K562 (cell line): ENCODE measurements at regions not wholly inside any gene's neighbourhood (a gene's known extent, or its start where the extent isn't known, plus 50 kb on each side); places are given as distances from the start of the nearest gene placed in this dataset.

Source experiments
- ESRRB ChIP-seq: fragments of 250-450 bp; sonication (Bioruptor Pico); IDR thresholded peaks from 2 replicates; pipeline ENCODE4 v1.5.0; 2020; ENCODE audit warnings: mild to moderate bottlenecking, moderate library complexity, borderline replicate concordance
- HDAC3 ChIP-seq: fragments of 450-650 bp; IDR thresholded peaks from 2 replicates; pipeline ENCODE4 v1.6.1; 2018; ENCODE audit warnings: borderline replicate concordance, mild to moderate bottlenecking, moderate library complexity; ENCODE audit not compliant: partially characterized antibody
- L3MBTL2 ChIP-seq: fragments of 450-650 bp; IDR thresholded peaks from 2 replicates; pipeline ENCODE4 v1.6.1; 2016; ENCODE audit warnings: mild to moderate bottlenecking, moderate library complexity
- MAFG ChIP-seq: fragments of 450-650 bp; conservative IDR thresholded peaks from 2 replicates; pipeline ENCODE4 v1.6.1; 2016; ENCODE audit warnings: missing genetic modification characterization, missing compliant biosample characterization
- RAD21 ChIP-seq, 2 experiments: fragments of 250-450 bp in 1 of 2; fragments of 450-650 bp in 1 of 2; sonication (Bioruptor Pico) in 1 of 2; formaldehyde crosslinking in 1 of 2; IDR thresholded peaks in 1 of 2; conservative IDR thresholded peaks in 1 of 2; 2 replicates each; pipeline versions ENCODE4 v1.4.0 to v1.8.0; 2020 to 2022; ENCODE audit warnings: mild to moderate bottlenecking in 2 of 2, moderate library complexity in 1 of 2
- ZNF696 ChIP-seq: fragments of 250-450 bp; sonication (Bioruptor Pico); conservative IDR thresholded peaks from 2 replicates; pipeline ENCODE4 v1.4.0; 2020; ENCODE audit warnings: mild to moderate bottlenecking, moderate library complexity
- TF ChIP-seq, protein P1 (sequence below), 2 experiments: fragments of 450-650 bp; formaldehyde crosslinking in 1 of 2; IDR thresholded peaks; 2 replicates each; pipeline versions ENCODE4 v1.4.0 to v1.6.1; 2014 to 2020; ENCODE audit warnings: mild to moderate bottlenecking in 2 of 2, borderline replicate concordance in 1 of 2, low read depth in 1 of 2
- TF ChIP-seq, protein P2 (sequence below), 3 experiments: IDR thresholded peaks in 2 of 3; conservative IDR thresholded peaks in 1 of 3; 2 replicates each; pipeline ENCODE4 v1.5.1; 2011 to 2012; ENCODE audit warnings: low read length in 3 of 3, mild to moderate bottlenecking in 3 of 3, control low read depth in 2 of 3, improper control_type of control experiment in 1 of 3, inconsistent platforms in 1 of 3, low read depth in 1 of 3, mixed read lengths in 1 of 3, moderate library complexity in 1 of 3; ENCODE audit not compliant: insufficient read depth in 2 of 3

DNA sequence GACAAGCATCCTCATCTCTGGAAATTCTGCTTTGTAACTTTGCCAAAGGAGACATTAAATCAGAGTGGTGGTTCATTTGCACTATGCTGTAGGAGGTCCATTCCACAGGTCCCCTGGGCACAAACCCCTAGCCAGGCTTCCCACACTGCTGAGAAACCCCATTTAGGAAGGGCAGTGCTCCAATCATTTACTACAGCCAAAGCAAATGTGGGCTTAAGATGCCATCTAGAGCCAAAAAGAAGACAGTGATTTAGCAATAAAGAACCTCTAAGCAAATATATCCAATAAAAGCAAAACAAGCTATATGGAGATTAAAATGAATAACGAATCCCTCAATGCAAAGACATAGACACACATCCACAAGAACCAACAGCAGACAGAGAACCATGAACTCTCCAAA, 129.0 kb upstream of the ALDH1B1 start (continued):
- TF ChIP-seq, protein P1, sequence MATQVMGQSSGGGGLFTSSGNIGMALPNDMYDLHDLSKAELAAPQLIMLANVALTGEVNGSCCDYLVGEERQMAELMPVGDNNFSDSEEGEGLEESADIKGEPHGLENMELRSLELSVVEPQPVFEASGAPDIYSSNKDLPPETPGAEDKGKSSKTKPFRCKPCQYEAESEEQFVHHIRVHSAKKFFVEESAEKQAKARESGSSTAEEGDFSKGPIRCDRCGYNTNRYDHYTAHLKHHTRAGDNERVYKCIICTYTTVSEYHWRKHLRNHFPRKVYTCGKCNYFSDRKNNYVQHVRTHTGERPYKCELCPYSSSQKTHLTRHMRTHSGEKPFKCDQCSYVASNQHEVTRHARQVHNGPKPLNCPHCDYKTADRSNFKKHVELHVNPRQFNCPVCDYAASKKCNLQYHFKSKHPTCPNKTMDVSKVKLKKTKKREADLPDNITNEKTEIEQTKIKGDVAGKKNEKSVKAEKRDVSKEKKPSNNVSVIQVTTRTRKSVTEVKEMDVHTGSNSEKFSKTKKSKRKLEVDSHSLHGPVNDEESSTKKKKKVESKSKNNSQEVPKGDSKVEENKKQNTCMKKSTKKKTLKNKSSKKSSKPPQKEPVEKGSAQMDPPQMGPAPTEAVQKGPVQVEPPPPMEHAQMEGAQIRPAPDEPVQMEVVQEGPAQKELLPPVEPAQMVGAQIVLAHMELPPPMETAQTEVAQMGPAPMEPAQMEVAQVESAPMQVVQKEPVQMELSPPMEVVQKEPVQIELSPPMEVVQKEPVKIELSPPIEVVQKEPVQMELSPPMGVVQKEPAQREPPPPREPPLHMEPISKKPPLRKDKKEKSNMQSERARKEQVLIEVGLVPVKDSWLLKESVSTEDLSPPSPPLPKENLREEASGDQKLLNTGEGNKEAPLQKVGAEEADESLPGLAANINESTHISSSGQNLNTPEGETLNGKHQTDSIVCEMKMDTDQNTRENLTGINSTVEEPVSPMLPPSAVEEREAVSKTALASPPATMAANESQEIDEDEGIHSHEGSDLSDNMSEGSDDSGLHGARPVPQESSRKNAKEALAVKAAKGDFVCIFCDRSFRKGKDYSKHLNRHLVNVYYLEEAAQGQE (IDR thresholded peaks at IDR 0.05; ENCODE audit: borderline replicate concordance): peak; percentile 68
- TF ChIP-seq, protein P1 (CRISPR knock-in tag; IDR thresholded peaks at IDR 0.05; ENCODE audit: low read depth): no peak
- no peak for TF ChIP-seq HDAC3
- TF ChIP-seq, protein P2, sequence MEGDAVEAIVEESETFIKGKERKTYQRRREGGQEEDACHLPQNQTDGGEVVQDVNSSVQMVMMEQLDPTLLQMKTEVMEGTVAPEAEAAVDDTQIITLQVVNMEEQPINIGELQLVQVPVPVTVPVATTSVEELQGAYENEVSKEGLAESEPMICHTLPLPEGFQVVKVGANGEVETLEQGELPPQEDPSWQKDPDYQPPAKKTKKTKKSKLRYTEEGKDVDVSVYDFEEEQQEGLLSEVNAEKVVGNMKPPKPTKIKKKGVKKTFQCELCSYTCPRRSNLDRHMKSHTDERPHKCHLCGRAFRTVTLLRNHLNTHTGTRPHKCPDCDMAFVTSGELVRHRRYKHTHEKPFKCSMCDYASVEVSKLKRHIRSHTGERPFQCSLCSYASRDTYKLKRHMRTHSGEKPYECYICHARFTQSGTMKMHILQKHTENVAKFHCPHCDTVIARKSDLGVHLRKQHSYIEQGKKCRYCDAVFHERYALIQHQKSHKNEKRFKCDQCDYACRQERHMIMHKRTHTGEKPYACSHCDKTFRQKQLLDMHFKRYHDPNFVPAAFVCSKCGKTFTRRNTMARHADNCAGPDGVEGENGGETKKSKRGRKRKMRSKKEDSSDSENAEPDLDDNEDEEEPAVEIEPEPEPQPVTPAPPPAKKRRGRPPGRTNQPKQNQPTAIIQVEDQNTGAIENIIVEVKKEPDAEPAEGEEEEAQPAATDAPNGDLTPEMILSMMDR (IDR thresholded peaks at IDR 0.05 in 2 of 3, conservative IDR thresholded peaks at IDR 0.05 in 1 of 3; ENCODE audit: insufficient read depth in 2 of 3, low read depth in 1 of 3, low read length in 3 of 3): peak; percentile 27 to 55 (median 35); a peak in 3 of 6 replicates
- 0 out of 2 replicates have a peak, but pooled peaks have one; percentile 11 for TF ChIP-seq MAFG
- no peak for TF ChIP-seq ESRRB (CRISPR knock-in tag)
- no peak for TF ChIP-seq ZNF696 (CRISPR knock-in tag)
- TF ChIP-seq RAD21 (CRISPR knock-in tag; conservative IDR thresholded peaks at IDR 0.05 in 1 of 2, IDR thresholded peaks at IDR 0.05 in 1 of 2): peak; percentile 51 to 81
- no peak for TF ChIP-seq L3MBTL2
- TF ChIP-seq, all 486 proteins: peak for 6
